HEK293T (cell line): ENCODE measurements at regions not wholly inside any gene's neighbourhood (a gene's known extent, or its start where the extent isn't known, plus 50 kb on each side); places are given as distances from the start of the nearest gene placed in this dataset.

Experiments
- ARNT ChIP-seq: fragments of 450-650 bp; IDR thresholded peaks from 2 replicates; pipeline ENCODE4 v1.6.1; 2017; ENCODE audit warnings: mild to moderate bottlenecking
- BHLHE40 ChIP-seq: fragments of 450-650 bp; IDR thresholded peaks from 2 replicates; pipeline ENCODE4 v1.6.1; 2016; ENCODE audit warnings: mild to moderate bottlenecking, moderate library complexity, borderline replicate concordance
- ELF4 ChIP-seq: fragments of 450-650 bp; IDR thresholded peaks from 2 replicates; pipeline ENCODE4 v1.6.1; 2017; ENCODE audit warnings: antibody characterized with exemption
- FOXM1 ChIP-seq: fragments of 450-650 bp; IDR thresholded peaks from 2 replicates; pipeline ENCODE4 v1.6.1; 2017; ENCODE audit warnings: mild to moderate bottlenecking, borderline replicate concordance
- HDGF ChIP-seq: fragments of 450-650 bp; IDR thresholded peaks from 2 replicates; pipeline ENCODE4 v1.6.1; 2017; ENCODE audit warnings: antibody characterized with exemption, borderline replicate concordance
- LEF1 ChIP-seq: fragments of 450-650 bp; IDR thresholded peaks from 2 replicates; pipeline ENCODE4 v1.6.1; 2017; ENCODE audit warnings: mild to moderate bottlenecking, borderline replicate concordance
- NFRKB ChIP-seq: fragments of 450-650 bp; IDR thresholded peaks from 2 replicates; pipeline ENCODE4 v1.6.1; 2016; ENCODE audit warnings: mild to moderate bottlenecking, moderate library complexity
- SP1 ChIP-seq: fragments of 450-650 bp; IDR thresholded peaks from 2 replicates; pipeline ENCODE4 v1.6.1; 2017
- SUZ12 ChIP-seq: fragments of 450-650 bp; IDR thresholded peaks from 2 replicates; pipeline ENCODE4 v1.6.1; 2016; ENCODE audit warnings: mild to moderate bottlenecking
- ZNF384 ChIP-seq: fragments of 450-650 bp; IDR thresholded peaks from 2 replicates; pipeline ENCODE4 v1.6.1; 2016
- TF ChIP-seq, protein P1 (sequence below): fragments of 450-650 bp; IDR thresholded peaks from 2 replicates; pipeline ENCODE4 v1.6.1; 2016

DNA sequence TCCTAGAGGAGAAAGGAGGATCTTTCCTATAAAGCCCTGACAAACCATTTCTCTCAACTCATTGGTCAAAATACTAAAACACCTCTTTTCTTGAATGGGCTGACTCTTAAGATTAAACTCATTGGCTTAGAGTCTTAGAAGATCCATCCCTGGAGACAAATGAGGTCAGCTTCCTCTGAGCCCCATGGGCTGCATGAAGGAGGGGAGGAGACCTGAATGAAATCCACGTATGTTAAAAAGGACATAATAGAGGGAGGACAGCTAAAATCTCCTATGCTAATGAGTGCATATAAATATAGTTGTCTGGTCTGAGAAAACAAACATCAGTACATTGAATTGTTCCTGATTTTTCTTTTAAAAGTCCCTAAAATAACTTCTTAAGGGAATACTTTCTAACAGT lies 255.0 kb downstream of the TBL1XR1 start:
- TF ChIP-seq ARNT (no peak), BHLHE40 (no peak), HDGF (no peak), ZNF384 (no peak), FOXM1 (no peak), SUZ12 (no peak), NFRKB (no peak), SP1 (no peak), ELF4 (no peak), LEF1 (no peak)
- TF ChIP-seq, protein P1, sequence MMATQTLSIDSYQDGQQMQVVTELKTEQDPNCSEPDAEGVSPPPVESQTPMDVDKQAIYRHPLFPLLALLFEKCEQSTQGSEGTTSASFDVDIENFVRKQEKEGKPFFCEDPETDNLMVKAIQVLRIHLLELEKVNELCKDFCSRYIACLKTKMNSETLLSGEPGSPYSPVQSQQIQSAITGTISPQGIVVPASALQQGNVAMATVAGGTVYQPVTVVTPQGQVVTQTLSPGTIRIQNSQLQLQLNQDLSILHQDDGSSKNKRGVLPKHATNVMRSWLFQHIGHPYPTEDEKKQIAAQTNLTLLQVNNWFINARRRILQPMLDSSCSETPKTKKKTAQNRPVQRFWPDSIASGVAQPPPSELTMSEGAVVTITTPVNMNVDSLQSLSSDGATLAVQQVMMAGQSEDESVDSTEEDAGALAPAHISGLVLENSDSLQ, result no peak
